GM19025 (cell line): ENCODE measurements at regions not wholly inside any gene's neighbourhood (a gene's known extent, or its start where the extent isn't known, plus 50 kb on each side); places are given as distances from the start of the nearest gene placed in this dataset.
"Not testable (repeated sequence)": the region's sequence is repeated elsewhere in the genome, so short reads cannot be mapped to it uniquely, and the experiment has no call there.

Experiments used
- ATAC-seq: cut with Tn5 transposase; IDR thresholded peaks from one replicate; pipeline ENCODE4 v1.9.1; 2021; ENCODE audit warnings: mild to moderate bottlenecking, low read depth, moderate library complexity; ENCODE audit not compliant: unreplicated experiment

DNA sequence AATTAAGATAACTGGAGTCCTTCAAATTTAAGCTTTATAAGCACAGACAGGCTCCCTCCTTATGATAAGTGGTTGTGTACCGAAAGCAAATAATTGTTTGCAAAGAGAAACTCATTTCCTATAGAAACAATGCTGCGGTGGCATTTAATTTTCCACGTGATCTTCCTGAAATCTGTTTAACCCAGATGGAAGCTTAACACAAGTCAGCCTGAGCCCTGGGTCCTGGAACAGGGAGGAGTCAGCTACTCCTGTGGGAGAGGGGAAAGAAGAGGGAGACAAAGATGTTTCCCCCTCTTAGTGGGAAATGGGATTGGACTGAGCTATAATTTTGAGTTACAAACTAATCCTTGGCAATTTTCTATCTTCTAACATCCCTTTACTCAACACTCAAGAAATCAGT, 136.5 kb downstream of the ELOVL4 start:
- ATAC-seq: no peak

DNA sequence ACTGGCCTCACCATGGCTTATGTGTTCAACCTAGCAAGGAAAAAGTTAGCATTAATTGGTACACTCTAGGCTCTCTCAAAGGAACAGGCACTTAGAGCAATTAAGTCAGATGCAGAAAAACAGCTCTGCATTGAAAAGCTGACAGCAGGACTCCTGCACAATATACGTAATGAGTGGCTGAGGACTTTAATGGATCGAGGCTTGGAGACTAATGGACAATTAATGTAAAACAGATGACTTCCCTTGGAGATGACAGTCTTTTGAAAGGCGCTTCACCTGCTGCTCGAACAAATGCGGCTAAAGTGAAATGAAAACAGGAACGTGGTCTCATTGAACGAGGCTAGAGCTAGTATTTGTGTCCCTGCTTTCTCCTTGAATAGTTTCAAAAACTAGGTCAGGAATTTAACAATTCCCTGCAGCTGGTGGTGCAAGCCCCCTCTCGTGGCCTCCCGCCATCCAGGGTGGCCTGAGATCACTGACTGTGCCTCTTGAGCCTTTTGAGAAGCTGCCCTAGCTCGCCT, 137.1 kb downstream of the ELOVL4 start:
- ATAC-seq: no peak

DNA sequence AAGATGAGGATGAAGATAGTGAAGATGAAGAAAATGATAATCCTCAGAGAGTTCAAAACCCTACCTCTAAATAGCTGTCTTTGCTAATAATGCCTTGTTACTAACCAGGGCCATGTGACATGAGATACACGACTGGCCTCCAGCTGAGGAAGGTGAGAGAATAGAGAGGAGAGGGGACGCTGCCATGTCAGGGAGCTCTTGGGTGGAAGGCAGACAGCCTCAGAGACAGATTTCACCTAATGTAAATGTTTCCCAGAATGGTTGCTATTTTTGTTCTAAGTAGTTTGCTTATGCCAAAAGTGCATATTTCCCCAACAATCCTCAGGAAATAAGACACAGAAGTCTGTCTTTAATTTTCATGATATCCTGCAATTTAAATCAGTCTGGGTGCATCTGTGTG, 138.4 kb downstream of the ELOVL4 start:
- ATAC-seq: no peak

DNA sequence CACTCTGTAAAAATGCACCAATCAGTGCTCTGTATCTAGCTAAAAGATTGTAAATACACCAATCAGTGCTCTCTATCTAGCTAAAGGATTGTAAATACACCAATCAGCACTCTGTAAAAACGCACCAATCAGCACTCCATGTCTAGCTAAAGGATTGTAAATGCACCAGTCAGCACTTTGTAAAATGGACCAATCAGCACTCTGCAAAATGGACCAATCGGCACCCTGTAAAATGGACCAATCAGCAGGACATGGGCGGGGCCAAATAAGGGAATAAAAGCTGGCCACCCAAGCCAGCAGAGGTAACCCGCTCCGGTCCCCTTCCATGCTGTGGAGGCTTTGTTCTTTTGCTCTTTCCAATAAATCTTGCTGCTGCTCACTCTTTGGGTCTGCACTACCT, 140.7 kb downstream of the ELOVL4 start:
- not testable (repeated sequence) for ATAC-seq

DNA sequence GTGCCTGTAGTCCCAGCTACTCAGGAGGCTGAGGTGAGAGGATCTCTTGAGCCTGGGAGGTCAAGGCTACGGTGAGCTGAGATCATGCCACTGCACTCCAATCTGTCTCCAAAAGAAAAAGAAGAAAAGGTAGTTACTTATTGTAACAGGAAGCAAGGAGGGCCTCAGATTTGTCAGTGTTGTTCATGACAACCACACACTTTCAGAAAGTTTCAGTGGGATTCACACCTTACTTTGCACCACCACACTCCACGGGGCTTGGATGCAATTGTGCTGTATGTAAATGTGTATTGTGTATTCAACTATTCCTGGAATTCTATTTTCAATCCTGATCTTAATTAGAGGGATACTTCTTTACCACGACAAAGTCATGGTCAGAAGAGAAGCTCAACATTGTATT, 142.6 kb downstream of the ELOVL4 start:
- no peak for ATAC-seq

- ATAC-seq: no peak
Measured at GRCh38 chr6:79803917-79804316, 143.4 kb downstream of the ELOVL4 start.

DNA sequence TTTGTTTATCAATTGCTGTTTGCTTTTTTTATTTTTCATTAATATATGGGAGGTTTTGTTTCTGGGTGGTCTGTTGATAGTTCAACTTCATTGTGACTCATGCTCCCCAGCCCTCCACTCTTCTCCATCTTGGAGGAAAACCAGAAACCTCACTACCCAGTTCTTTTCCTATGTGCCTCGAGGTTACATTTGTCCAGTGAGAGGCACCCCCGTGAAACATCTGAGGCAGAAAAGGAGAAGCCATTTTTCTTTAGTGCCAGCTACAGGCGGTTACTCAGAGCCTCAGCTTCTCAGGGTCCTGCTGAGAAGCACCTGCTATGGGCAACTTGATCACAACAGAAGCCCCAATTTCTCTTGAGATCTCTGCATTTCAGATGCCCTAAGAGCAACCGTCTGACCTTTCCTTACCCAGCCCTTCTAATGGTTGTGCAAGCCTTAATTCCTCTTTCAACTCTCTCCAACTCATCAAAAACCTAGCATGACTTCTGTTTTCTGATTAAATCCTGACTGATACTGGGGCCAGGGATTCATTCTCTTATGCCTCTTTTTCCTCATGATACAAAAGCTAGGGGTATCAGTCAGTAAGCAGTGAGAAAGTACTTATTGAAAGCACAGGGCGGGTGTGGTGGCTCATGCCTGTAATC, 144.6 kb downstream of the ELOVL4 start:
- ATAC-seq: no peak

DNA sequence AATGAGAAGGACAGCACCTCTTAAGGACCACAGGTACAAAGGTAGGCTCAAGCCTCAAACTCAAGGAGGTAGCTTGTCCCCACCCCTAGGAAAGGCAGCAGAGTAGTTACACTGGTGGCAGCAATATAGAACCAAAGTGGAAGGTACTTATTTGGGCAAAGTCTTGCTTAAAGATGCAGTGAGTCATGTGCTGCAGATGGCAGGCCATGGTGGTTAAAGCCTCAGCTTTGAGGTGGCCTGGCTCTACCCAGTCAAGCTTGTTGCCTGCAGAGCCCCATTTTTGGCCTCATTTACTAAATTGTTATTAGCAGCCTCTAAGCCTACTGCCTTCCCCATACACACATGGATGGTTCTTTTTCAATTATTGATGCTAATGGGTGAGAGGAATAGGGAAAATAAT, 146.0 kb downstream of the ELOVL4 start:
- no peak for ATAC-seq

DNA sequence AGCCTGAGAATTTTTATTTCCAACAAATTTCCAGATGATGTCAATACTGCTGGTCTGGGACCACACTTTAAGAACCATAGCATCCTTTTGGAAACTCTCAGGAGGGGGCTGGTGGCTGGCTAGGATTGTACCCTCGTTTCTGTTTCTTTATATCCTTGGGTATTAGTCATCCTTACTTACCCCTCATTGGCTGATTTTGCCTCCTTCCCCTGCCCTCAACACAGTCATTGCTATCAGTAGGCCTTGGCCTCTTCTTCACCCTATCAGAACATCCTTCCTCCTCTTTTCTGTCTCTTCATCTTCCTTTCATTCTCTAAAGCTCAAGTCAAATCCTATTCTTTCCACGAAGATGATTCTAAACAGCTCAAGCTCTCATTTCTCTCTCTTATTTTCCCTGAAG, 148.5 kb downstream of the ELOVL4 start:
- no peak for ATAC-seq

DNA sequence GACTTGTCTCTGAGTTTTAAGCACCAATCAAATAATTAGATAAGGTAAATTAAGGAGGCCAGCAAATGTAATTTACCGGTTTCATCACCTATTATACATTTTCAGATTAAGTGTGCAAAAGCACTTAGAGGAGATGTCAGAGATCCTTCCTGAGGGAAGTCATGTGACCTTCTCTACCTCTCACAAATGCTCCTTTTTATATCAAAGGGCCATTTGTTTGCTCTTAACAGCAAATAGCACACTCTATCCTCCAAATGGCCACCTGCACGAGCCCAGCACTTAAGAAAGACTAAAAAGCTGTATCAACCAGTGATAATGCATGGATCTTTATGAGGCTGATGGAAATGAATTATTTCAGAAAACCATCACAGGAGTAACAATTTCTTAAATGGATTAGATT, 149.4 kb downstream of the ELOVL4 start:
- ATAC-seq: no peak

DNA sequence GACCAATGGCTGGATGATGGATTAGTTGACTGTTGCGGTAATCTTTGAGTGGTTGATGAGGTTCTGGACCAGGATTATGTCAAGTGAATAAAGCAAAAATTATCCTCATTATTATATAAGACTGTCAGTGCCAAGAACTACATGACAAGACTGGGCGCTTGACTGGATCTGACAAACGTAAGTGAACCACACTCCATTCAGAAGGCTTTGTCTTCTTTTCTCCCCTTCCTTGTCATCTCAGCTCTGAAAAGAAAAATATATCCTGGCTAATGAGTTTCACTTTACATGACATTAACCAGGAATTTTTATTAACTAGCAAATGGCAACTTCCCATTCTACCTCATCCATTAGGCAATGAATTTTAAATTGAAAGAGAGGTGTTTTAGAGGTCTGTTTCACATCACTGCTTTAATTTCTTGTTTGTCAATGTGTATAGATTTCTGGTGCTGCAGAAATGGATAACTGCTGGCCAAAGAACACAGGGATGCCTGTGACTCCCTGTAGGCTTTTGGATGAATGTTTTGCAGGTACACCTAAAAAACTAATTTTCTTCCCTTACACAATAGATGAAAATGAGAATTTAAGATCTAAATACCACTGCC, 150.1 kb downstream of the ELOVL4 start:
- ATAC-seq: no peak

DNA sequence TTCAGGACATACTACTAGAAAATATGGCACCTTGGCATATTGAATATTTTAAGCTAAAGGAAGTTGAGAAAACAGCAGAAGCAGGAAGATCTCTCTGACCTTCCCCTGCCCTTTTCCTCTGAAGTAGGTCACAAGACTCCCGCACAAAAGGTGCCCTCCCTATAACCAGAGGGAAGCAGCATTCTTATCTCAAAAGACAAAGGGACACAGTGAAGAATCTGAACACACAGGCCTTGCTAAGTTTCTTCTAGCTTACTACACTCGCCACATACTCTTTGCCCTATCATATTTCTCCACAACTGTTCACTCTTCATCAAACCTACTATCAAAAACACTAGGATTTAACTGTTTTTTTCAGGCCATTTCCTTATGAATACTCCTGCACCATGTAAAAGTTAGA, 151.2 kb downstream of the ELOVL4 start:
- no peak for ATAC-seq

DNA sequence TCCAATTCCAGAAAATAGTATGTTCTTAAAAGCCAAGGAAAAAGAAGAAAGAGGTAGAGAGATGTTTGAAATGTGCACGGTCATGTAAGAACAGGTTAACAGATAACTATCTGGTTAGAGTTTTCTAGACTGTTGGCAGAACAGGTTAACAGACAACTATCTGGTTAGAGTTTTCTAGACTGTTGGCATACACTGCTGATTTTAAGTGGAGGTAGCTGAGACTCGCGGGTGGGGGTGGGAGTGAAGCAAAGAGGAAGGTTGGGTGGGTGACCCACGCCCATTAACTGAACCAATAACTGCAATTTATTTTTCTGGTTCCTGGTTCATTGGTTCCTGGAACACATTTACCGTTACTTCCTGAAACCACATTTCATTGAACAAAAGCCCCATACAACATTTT, 157.5 kb downstream of the ELOVL4 start:
- no peak for ATAC-seq

DNA sequence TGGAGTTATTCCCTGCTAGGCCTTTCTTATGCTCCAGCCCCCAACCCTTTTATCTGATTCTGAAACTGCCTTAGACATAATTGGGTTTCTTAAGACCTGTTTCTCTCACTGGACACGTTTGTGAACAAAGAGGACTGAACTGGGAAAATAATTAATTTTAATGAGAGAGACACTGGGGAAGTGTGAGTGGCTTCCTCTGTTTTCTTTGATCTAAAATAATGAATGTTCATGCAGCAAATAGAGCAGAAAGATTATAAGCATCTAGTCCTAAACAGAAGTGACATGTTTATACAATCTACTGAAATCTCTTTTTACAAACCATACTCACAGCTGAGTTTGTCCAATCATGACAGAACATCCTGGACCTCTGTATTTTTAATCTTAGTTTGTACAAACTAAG, 157.6 kb downstream of the SH3BGRL2 start:
- ATAC-seq: no peak

- ATAC-seq: no peak
Measured at GRCh38 chr6:79787626-79788025, 156.5 kb downstream of the SH3BGRL2 start.

DNA sequence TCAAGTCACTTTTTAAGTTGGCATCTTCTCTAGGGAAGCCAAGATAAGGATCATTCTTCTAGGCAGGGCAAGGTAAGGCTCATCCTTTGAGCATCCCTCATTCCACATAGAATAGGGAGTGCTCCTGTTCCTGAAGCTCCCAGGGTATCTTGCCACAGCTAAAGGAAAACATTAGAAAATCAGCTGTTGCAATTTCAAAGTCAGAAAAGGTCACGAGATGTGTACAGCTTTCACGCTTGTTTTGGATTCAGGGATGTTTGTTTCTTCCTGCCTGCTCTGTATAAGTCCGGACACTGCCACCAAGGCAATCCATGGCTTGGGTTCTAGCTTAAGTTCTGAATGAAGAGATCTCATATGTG, 153.2 kb downstream of the SH3BGRL2 start:
- ATAC-seq: no peak

GRCh38 chr6:79783670-79784394, 152.7 kb downstream of the SH3BGRL2 start:
- no peak for ATAC-seq

GRCh38 chr6:79782792-79783580, 151.9 kb downstream of the SH3BGRL2 start:
- ATAC-seq: no peak

DNA sequence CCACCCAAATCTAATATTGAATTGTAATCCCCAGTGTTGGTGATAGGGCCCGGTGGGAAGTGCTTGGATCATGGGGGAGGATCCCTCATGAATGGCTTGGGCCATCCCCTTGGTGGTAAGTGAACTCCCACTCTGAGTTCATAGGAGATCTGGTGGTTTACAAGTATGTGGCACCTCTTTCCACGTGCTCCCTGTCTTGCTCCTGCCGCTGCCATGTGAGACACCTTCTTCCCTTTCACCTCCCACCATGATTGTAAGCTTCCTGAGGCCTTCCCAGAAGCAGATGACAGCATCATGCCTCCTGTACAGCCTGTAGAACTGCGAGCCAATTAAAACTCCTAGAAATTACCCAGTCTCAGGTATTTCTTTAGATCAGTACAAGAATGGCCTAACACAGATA, 150.8 kb downstream of the SH3BGRL2 start:
- no peak for ATAC-seq

GRCh38 chr6:79780881-79781280, 149.8 kb downstream of the SH3BGRL2 start:
- no peak for ATAC-seq

GRCh38 chr6:79778816-79779215, 147.7 kb downstream of the SH3BGRL2 start:
- ATAC-seq: no peak
